BLaER1 treated with 17β-estradiol and CSF1 and Interleukin-3, amounts not matched to agents 10 nM and 100 nM (cell line): ENCODE measurements at regions not wholly inside any gene's neighbourhood (a gene's known extent, or its start where the extent isn't known, plus 50 kb on each side); places are given as distances from the start of the nearest gene placed in this dataset.
A peak's percentile ranks its signal among the peaks of the same experiment; 100 is the strongest.

ENCODE experiments used
- H3K27ac ChIP-seq, 11 experiments: shearing (Covaris generic); formaldehyde crosslinking; 2 replicates each; pipeline ENCODE4 v1.8.1; 2022
- H3K27me3 ChIP-seq, 11 experiments: shearing (Covaris generic); formaldehyde crosslinking; 2 replicates each; pipeline ENCODE4 v1.8.1; 2022
- H3K36me3 ChIP-seq, 11 experiments: shearing (Covaris generic); formaldehyde crosslinking; 2 replicates each; pipeline ENCODE4 v1.8.1; 2022
- H3K4me1 ChIP-seq, 10 experiments: shearing (Covaris generic); formaldehyde crosslinking; 2 replicates each; pipeline ENCODE4 v1.8.1; 2022
- H3K4me2 ChIP-seq, 11 experiments: shearing (Covaris generic); formaldehyde crosslinking; 2 replicates each; pipeline ENCODE4 v1.8.1; 2022
- H3K4me3 ChIP-seq, 10 experiments: shearing (Covaris generic); formaldehyde crosslinking; 2 replicates each; pipeline ENCODE4 v1.8.1; 2022
- H3K9ac ChIP-seq, 11 experiments: shearing (Covaris generic); formaldehyde crosslinking; 2 replicates each; pipeline ENCODE4 v1.8.1; 2022
- H3K9me3 ChIP-seq, 11 experiments: shearing (Covaris generic); formaldehyde crosslinking; replicated peaks in 1 of 11; 2 replicates each; pipeline ENCODE4 v1.8.1; 2022
- H4K20me1 ChIP-seq, 11 experiments: shearing (Covaris generic); formaldehyde crosslinking; 2 replicates each; pipeline ENCODE4 v1.8.1; 2022
- Cebpa-rat ChIP-seq, 11 experiments: shearing (Covaris generic); IDR thresholded peaks; 2 replicates each; pipeline ENCODE4 v1.8.1; 2022

- Histone ChIP-seq H3K27me3 (no peaks in the 10 kb centered on the region; a peak in 1 of 22 replicates), H3K9me3 (peaks cover 0 to 14% (median 2%) of the 10 kb centered on the region in 11 experiments; a peak in 4 of 22 replicates), H3K4me1 (peaks cover 0 to 12% (median 10%) of the 10 kb centered on the region in 10 experiments; a peak in 17 of 20 replicates), H3K4me2 (no peak overlapping the region), H3K9ac (no peak overlapping the region), H3K27ac (no peak overlapping the region), H3K4me3 (no peak overlapping the region), H4K20me1 (peaks cover 0 to 54% (median 0%) of the 10 kb centered on the region in 11 experiments; a peak in 10 of 22 replicates), H3K36me3 (no peaks in the 10 kb centered on the region)
- no peak for TF ChIP-seq Cebpa-rat (IDR thresholded peaks at IDR 0.05)
Measured at GRCh38 chr11:70582886-70583641, 184.7 kb downstream of the CTTN start.

GRCh38 chr11:70583781-70584218 lies 185.5 kb downstream of the CTTN start:
- H3K27ac ChIP-seq = no peak overlapping the region
- H3K4me1 ChIP-seq = peaks cover 0 to 12% (median 10%) of the 10 kb centered on the region in 10 experiments; a peak in 17 of 20 replicates
- no peak for TF ChIP-seq Cebpa-rat (IDR thresholded peaks at IDR 0.05)
- H3K9ac ChIP-seq = no peak overlapping the region
- H3K4me3 ChIP-seq = no peak overlapping the region
- H3K36me3 ChIP-seq = no peaks in the 10 kb centered on the region
- H4K20me1 ChIP-seq = peaks cover 0 to 48% (median 0%) of the 10 kb centered on the region in 11 experiments; a peak in 9 of 22 replicates
- H3K4me2 ChIP-seq = no peak overlapping the region
- H3K27me3 ChIP-seq = peaks cover 0 to under 1% (median 0%) of the 10 kb centered on the region in 11 experiments; a peak in 1 of 22 replicates
- H3K9me3 ChIP-seq = peaks cover 0 to 20% (median 9%) of the 10 kb centered on the region in 11 experiments; a peak in 16 of 22 replicates

GRCh38 chr11:70584498-70585235 lies 186.3 kb downstream of the CTTN start:
- Histone ChIP-seq H3K4me2 (no peak overlapping the region), H3K4me1 (peaks cover 0 to 14% (median 11%) of the 10 kb centered on the region in 10 experiments; a peak in 18 of 20 replicates), H3K27ac (no peak overlapping the region), H3K36me3 (no peaks in the 10 kb centered on the region), H4K20me1 (peaks cover 0 to 40% (median 0%) of the 10 kb centered on the region in 11 experiments; a peak in 8 of 22 replicates), H3K27me3 (peaks cover 0 to 8% (median 4%) of the 10 kb centered on the region in 11 experiments; a peak in 7 of 22 replicates), H3K9me3 (peaks cover 8 to 29% (median 18%) of the 10 kb centered on the region in 11 experiments; a peak in 20 of 22 replicates), H3K4me3 (no peak overlapping the region), H3K9ac (no peak overlapping the region)
- TF ChIP-seq Cebpa-rat (IDR thresholded peaks at IDR 0.05) = no peak

DNA sequence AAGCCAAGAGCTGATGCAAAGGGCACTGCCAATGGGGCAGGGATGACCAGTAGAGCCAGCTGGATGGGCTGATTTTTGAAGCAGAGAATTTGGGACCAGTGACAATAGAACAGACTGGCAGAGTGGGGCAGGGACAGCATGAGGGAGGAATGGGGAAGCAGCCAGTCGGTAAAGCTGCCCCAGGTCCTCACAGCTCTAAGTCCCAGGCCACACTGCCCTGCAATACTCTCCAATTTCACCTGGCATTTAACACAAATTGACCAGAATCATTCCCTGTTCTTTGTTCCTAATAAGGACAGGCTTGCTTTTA lies 186.9 kb downstream of the CTTN start:
- Histone ChIP-seq H4K20me1 (peaks cover 0 to 34% (median 0%) of the 10 kb centered on the region in 11 experiments; a peak in 8 of 22 replicates), H3K36me3 (no peaks in the 10 kb centered on the region), H3K4me1 (peaks cover 0 to 19% (median 14%) of the 10 kb centered on the region in 10 experiments; a peak in 18 of 20 replicates), H3K27me3 (peaks cover 0 to 13% (median 8%) of the 10 kb centered on the region in 11 experiments; a peak in 9 of 22 replicates), H3K4me2 (no peak overlapping the region), H3K9ac (no peak overlapping the region), H3K4me3 (no peak overlapping the region), H3K9me3 (peaks cover 8 to 32% (median 18%) of the 10 kb centered on the region in 11 experiments; a peak in 20 of 22 replicates), H3K27ac (no peak overlapping the region)
- no peak for TF ChIP-seq Cebpa-rat (IDR thresholded peaks at IDR 0.05)

- no peak overlapping the region for H3K27ac ChIP-seq
- H3K4me2 ChIP-seq = peak overlapping the region in 10 of 11 experiments; percentile 26 to 58 (median 41); a peak in 17 of 22 replicates
- peaks cover 0 to 17% (median 8%) of the 10 kb centered on the region in 11 experiments; a peak in 9 of 22 replicates for H3K27me3 ChIP-seq
- no peak for TF ChIP-seq Cebpa-rat (IDR thresholded peaks at IDR 0.05)
- no peaks in the 10 kb centered on the region for H3K36me3 ChIP-seq
- H4K20me1 ChIP-seq = peaks cover 0 to 25% (median 0%) of the 10 kb centered on the region in 11 experiments; a peak in 6 of 22 replicates
- H3K4me3 ChIP-seq = no peak overlapping the region
- peaks cover 0 to 32% (median 27%) of the 10 kb centered on the region in 10 experiments; a peak in 18 of 20 replicates for H3K4me1 ChIP-seq
- H3K9ac ChIP-seq = no peak overlapping the region
- peaks cover 8 to 32% (median 18%) of the 10 kb centered on the region in 11 experiments; a peak in 20 of 22 replicates for H3K9me3 ChIP-seq
Measured at GRCh38 chr11:70586261-70587074, 188.1 kb downstream of the CTTN start.

DNA sequence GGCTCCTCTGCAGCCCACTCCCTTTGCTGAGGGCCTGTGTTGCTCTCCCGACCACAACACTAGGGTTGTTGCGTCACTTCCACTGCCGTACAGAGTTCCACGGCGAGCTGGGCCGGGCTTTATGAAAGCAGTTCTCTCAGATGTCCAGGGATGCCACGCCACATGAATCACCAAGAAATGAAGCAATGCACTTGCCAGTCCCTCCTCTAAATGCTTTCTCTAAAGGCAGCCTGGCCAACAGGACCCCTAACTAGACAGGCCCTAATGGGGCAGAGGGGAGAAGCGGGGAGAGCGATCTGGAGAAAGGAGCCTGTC lies 188.7 kb downstream of the CTTN start:
- Histone ChIP-seq H3K36me3 (no peaks in the 10 kb centered on the region), H3K9me3 (peaks cover 8 to 32% (median 18%) of the 10 kb centered on the region in 11 experiments; a peak in 20 of 22 replicates), H3K27me3 (peaks cover 0 to 17% (median 8%) of the 10 kb centered on the region in 11 experiments; a peak in 9 of 22 replicates), H3K4me2 (peak overlapping the region in 10 of 11 experiments; percentile 26 to 58 (median 41); a peak in 16 of 22 replicates), H3K9ac (no peak overlapping the region), H3K27ac (no peak overlapping the region), H4K20me1 (peaks cover 0 to 21% (median 0%) of the 10 kb centered on the region in 11 experiments; a peak in 6 of 22 replicates), H3K4me3 (no peak overlapping the region), H3K4me1 (peaks cover 0 to 37% (median 28%) of the 10 kb centered on the region in 10 experiments; a peak in 18 of 20 replicates)
- peak in 3 of 11 experiments; percentile 34 to 38 (median 37); a peak in 2 of 22 replicates for TF ChIP-seq Cebpa-rat (IDR thresholded peaks at IDR 0.05)

DNA sequence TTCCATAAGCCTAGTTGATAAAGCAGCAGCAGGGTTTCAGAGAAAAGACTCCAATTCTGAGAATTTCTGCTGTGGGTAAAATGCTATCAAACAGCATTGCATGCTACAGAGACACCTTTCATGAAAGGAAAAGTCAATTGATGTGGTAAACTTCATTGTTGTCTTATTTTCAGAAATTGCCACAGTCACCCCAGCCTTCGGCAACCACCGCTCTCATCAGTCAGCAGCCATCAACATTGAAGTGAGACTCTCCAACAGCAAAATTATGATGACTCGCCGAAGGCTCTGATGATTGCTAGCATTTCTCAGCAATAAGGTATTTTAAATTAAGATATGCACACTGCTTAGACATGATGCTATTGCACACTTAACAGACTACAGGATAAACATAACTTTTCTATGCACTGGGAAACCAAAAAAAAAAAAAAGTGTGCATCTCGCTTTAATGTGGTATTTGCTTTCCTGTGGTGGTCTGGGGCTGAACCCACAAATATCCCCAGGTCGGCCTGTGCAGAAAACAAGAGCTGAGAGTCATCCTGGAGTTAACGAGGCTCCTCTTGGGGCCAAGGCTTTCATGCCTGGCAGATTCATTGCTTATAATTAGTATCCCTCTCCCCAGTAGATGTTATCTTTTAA lies 192.1 kb downstream of the CTTN start:
- peak overlapping the region in 9 of 11 experiments; percentile 39 to 75 (median 55); a peak in 17 of 22 replicates for H3K4me2 ChIP-seq
- no peak overlapping the region for H3K27ac ChIP-seq
- no peak for TF ChIP-seq Cebpa-rat (IDR thresholded peaks at IDR 0.05)
- peaks cover 8 to 32% (median 18%) of the 10 kb centered on the region in 11 experiments; a peak in 20 of 22 replicates for H3K9me3 ChIP-seq
- peaks cover 0 to 7% (median 0%) of the 10 kb centered on the region in 11 experiments; a peak in 2 of 22 replicates for H4K20me1 ChIP-seq
- H3K27me3 ChIP-seq = peaks cover 5 to 37% (median 18%) of the 10 kb centered on the region in 11 experiments; a peak in 18 of 22 replicates
- peaks cover 6 to 66% (median 39%) of the 10 kb centered on the region in 10 experiments for H3K4me1 ChIP-seq
- no peaks in the 10 kb centered on the region for H3K36me3 ChIP-seq
- no peak overlapping the region for H3K9ac ChIP-seq
- H3K4me3 ChIP-seq = no peak overlapping the region
